Fibroblast of lung (primary cell): ENCODE measurements at regions not wholly inside any gene's neighbourhood (a gene's known extent, or its start where the extent isn't known, plus 50 kb on each side); places are given as distances from the start of the nearest gene placed in this dataset.

Experiments
- EZH2 ChIP-seq: IDR thresholded peaks from 2 replicates; pipeline ENCODE4 v1.5.1; 2012; ENCODE audit warnings: low read length, control low read depth, mild to moderate bottlenecking; ENCODE audit errors: missing control alignments
- TF ChIP-seq, protein P1 (sequence below), 2 donors: IDR thresholded peaks in 1 of 2; conservative IDR thresholded peaks in 1 of 2; 1 replicate in 1 of 2; 2 replicates in 1 of 2; pipeline ENCODE4 v1.5.1; 2011 to 2012; ENCODE audit warnings: low read length in 2 of 2, control low read depth in 1 of 2, inconsistent platforms in 1 of 2, low read depth in 1 of 2, mild to moderate bottlenecking in 1 of 2

DNA sequence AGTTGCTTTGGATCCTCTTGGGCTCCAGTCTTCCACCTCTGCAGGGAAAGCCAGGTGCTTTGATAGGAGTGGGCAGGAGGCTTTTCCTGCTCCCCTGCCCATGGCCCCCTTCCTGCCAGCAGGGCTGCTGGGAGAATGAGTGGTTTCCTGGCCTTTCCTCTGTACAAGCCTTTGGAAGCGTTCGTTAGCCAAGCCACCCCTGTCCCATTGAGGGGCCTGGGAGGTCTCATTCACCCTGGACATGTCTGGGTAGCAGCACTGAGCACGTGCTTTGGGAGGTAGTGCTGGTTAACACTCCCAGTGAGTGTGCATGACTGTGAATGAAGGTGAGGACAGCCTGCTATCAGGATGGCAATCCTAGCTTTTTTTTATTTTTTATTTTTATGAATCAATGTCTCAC, 118.5 kb upstream of the CACNA1E start:
- TF ChIP-seq, protein P1, sequence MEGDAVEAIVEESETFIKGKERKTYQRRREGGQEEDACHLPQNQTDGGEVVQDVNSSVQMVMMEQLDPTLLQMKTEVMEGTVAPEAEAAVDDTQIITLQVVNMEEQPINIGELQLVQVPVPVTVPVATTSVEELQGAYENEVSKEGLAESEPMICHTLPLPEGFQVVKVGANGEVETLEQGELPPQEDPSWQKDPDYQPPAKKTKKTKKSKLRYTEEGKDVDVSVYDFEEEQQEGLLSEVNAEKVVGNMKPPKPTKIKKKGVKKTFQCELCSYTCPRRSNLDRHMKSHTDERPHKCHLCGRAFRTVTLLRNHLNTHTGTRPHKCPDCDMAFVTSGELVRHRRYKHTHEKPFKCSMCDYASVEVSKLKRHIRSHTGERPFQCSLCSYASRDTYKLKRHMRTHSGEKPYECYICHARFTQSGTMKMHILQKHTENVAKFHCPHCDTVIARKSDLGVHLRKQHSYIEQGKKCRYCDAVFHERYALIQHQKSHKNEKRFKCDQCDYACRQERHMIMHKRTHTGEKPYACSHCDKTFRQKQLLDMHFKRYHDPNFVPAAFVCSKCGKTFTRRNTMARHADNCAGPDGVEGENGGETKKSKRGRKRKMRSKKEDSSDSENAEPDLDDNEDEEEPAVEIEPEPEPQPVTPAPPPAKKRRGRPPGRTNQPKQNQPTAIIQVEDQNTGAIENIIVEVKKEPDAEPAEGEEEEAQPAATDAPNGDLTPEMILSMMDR (conservative IDR thresholded peaks at IDR 0.05 in 1 of 2, IDR thresholded peaks at IDR 0.05 in 1 of 2; ENCODE audit: low read depth in 1 of 2, low read length in 2 of 2): no peak
- no peak for TF ChIP-seq EZH2
